Spinal cord (tissue), 9 donors: ENCODE measurements at regions not wholly inside any gene's neighbourhood (a gene's known extent, or its start where the extent isn't known, plus 50 kb on each side); places are given as distances from the start of the nearest gene placed in this dataset.

Experiments used
- DNase-seq, 6 donors: peaks; one replicate each; pipeline versions ENCODE4 v3.0.0 to v3.0.0-alpha.2; 2013 to 2015; ENCODE audit warnings: low spot score in 6 of 6, low read depth in 4 of 6
- H3K27ac ChIP-seq: one replicate; pipeline ENCODE4 v1.5.1; 2013; ENCODE audit warnings: low read depth, low read length, control low read depth
- H3K27me3 ChIP-seq: one replicate; pipeline ENCODE4 v1.6.1; 2013; ENCODE audit warnings: low read length; ENCODE audit not compliant: control insufficient read depth, insufficient read depth
- H3K36me3 ChIP-seq: one replicate; pipeline ENCODE4 v1.6.1; 2013; ENCODE audit warnings: low read length; ENCODE audit not compliant: control insufficient read depth, insufficient read depth
- H3K4me1 ChIP-seq: one replicate; pipeline ENCODE4 v1.6.1; 2013; ENCODE audit warnings: low read length; ENCODE audit not compliant: control insufficient read depth, insufficient read depth
- H3K4me3 ChIP-seq: one replicate; pipeline ENCODE4 v1.5.1; 2013; ENCODE audit warnings: low read depth, low read length, control low read depth
- H3K9me3 ChIP-seq: one replicate; pipeline ENCODE4 v1.6.1; 2013; ENCODE audit warnings: low read length; ENCODE audit not compliant: control insufficient read depth, insufficient read depth
- WGBS: methylation state at CpG from one replicate; pipeline ENCODE4 v1.1.5; 2013; ENCODE audit warnings: missing lambda C conversion rate; ENCODE audit not compliant: insufficient coverage; 5-methylcytosine and 5-hydroxymethylcytosine counted together
- donor health status: healthy.

DNA sequence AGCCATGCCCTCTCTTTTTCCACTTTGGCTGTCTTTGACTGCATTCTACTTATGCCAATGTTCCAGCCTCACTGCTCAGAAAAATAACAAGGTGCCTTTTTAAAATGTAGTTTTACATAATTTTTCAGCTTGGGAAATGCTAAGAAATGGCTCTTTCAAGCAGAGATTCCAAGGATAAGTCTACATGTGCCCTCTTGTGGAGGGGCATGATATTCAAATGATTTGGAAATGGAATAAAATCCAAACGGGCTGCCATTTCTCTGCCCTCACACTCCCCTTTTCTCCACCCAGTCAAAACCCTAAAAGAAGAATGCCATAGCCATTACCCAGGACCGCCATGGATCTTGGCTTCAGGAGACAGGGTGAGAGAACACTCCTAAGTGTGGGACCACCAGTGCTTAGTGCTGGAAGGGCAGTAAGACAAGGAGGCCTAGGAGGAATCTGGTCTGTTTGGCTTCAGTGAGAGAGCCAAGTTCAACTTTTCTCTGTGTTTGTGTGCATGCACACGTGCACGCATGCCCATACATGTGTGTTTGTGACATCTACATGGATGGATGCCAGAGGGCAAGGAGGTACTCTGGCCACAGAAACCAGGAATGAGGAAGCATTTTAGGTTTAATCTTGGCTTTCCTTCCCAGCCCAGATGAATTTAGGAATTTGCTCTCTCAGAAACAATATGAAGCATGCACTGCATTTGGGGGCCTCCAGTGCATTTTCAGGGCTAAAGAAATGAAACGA lies 174.0 kb upstream of the SLC14A2 start:
- no peaks in the 10 kb centered on the region for H3K27me3 ChIP-seq
- DNase-seq = no peak
- H3K9me3 ChIP-seq = no peaks in the 10 kb centered on the region
- no peak overlapping the region for H3K4me3 ChIP-seq
- H3K36me3 ChIP-seq = no peaks in the 10 kb centered on the region
- H3K4me1 ChIP-seq = no peaks in the 10 kb centered on the region
- no peak overlapping the region for H3K27ac ChIP-seq
- WGBS = 100% methylated on average over 4 of the region's 5 CpGs

DNA sequence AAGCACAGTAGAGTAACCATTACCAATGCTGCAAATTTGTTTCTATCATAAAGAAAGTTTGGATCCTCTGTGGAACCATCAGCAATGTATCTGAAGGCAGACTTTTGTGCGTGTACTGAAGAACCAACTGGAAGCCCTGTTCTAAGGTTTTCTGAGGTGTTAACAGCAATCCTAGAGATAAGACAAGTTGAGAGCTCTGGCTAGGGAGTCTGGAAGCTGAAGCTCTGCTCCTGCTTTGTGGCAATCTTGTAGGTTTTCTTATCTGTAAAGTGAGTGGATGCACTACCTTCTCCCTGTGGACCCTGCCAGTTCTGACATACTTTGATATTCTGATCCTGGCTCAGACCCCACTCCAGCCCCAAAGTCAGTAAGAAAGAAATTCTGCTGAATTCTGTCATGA lies 171.2 kb upstream of the SLC14A2 start:
- H3K36me3 ChIP-seq = no peaks in the 10 kb centered on the region

DNA sequence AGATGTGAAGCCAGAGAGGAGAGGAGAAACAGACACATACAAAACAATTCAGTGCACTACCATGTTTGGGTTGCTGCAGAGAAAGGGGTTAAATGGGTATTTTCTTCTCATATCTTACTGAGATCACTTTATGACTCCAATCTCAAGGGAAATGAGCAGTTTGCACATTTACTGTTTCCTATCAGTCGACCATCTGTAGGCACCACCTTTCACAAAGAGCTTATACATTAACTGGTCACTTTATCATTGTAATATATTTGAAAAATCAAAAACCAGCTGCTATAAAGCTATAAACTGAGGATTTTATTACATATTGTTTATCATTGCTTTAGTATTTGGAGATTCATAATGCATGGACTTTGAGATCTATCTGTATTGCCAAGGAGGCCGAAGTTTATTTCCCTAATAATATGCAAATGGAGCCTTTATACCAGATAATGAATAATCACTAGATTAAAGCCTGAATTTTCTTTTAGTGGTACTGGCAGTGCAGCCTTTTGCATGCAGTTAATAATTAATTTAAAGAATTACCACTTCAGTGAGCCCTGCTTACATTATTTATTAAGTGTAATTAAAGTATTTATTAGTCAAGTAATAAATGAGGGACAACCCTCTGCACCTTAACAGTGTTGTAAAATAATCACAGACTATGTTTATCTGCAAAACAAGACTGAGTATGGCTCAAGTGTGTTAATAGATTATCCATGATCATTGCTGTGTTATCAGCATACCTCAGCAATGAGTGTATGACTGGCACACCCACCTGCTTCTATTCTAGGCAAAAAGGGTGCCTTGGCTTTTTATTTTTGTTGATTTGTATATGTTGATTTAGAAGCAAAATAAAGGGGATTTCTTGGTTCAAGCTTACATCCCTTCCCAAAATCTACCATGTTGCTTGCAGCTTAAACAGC lies 167.7 kb upstream of the SLC14A2 start:
- DNase-seq = peak in 1 of 6 donors; percentile 58
- H3K27me3 ChIP-seq = no peaks in the 10 kb centered on the region
- H3K27ac ChIP-seq = no peak overlapping the region
- H3K36me3 ChIP-seq = no peaks in the 10 kb centered on the region
- no peaks in the 10 kb centered on the region for H3K9me3 ChIP-seq
- no peak overlapping the region for H3K4me3 ChIP-seq
- WGBS = no CpG with 5 or more reads among the region's 2 CpGs
- peaks cover 8% of the 10 kb centered on the region for H3K4me1 ChIP-seq

More for the DNA sequence above, 171.2 kb upstream of the SLC14A2 start:
- peaks cover 3% of the 10 kb centered on the region for H3K4me1 ChIP-seq
- WGBS = 100% methylated on average over 1 of the region's 1 CpG
- H3K4me3 ChIP-seq = no peak overlapping the region
- H3K27me3 ChIP-seq = no peaks in the 10 kb centered on the region
- no peaks in the 10 kb centered on the region for H3K9me3 ChIP-seq
- no peak for DNase-seq
- H3K27ac ChIP-seq = no peak overlapping the region

DNA sequence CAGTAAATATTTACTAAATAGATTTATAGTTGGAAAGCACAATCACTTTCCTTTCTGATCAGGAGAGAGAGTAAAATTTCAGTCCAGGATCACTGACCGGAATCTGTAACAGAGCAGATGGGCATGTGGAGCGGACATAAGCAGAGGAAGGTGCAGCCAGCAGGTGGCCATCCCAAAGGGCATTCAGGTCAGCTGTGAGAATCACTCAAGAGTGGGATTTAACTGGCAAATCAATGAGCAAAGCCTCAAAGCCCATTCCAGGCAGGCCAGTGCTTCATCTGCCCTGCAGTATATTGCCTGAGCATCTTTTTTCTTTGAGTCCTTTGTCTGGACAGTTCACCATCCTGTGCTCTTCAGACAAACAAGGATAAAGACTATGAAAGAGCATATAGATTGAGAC lies 166.4 kb upstream of the SLC14A2 start:
- Histone ChIP-seq H3K27me3 (no peaks in the 10 kb centered on the region), H3K4me3 (no peak overlapping the region), H3K36me3 (no peaks in the 10 kb centered on the region), H3K4me1 (peaks cover 8% of the 10 kb centered on the region), H3K9me3 (no peaks in the 10 kb centered on the region), H3K27ac (peak overlapping the region; percentile 48)
- no peak for DNase-seq
- 80% methylated on average over 2 of the region's 2 CpGs for WGBS

DNA sequence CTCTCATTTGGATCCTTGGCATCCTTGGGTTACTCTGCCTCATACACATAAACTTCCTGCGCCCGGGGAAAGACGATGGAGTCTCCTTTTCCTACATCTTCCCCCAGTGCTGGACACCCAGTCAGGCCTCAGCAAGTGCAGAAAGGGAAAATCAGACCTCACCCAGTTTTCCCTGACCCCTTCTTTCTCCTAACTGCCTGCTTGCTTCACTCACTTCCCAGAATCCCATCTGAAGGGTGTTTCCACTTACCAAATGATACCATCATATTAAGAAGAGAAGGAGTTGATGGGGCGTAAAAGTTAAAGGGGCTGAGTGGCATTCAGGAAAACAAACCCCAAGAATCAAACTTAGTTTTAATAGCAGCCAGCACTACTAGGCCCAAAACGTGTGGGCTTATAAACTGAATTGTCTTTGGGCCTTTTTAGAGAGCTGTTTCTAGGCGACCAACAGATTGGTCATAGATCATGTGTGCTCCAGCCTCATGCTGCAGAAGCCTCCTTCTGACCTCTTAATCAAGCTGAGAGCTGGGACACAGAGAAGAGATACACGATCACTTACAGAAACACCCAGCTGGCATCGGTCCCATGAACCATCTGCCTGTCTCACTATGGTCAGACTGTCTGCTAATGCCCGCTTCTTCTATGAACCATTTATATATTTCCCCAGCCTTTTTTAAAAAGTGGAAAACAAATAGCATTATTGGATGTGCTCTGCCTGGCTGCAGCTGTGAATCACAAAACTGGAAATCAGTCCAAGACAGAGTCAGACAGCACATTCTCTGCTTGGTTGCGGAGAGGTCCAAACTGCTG lies 165.7 kb upstream of the SLC14A2 start:
- no peaks in the 10 kb centered on the region for H3K9me3 ChIP-seq
- DNase-seq = peak in 4 of 6 donors; percentile 47 to 88 (median 74)
- no peaks in the 10 kb centered on the region for H3K27me3 ChIP-seq
- 52% methylated on average over 6 of the region's 10 CpGs for WGBS
- H3K4me1 ChIP-seq = peaks cover 8% of the 10 kb centered on the region
- no peaks in the 10 kb centered on the region for H3K36me3 ChIP-seq
- no peak overlapping the region for H3K4me3 ChIP-seq
- peak overlapping the region; percentile 48 for H3K27ac ChIP-seq

DNA sequence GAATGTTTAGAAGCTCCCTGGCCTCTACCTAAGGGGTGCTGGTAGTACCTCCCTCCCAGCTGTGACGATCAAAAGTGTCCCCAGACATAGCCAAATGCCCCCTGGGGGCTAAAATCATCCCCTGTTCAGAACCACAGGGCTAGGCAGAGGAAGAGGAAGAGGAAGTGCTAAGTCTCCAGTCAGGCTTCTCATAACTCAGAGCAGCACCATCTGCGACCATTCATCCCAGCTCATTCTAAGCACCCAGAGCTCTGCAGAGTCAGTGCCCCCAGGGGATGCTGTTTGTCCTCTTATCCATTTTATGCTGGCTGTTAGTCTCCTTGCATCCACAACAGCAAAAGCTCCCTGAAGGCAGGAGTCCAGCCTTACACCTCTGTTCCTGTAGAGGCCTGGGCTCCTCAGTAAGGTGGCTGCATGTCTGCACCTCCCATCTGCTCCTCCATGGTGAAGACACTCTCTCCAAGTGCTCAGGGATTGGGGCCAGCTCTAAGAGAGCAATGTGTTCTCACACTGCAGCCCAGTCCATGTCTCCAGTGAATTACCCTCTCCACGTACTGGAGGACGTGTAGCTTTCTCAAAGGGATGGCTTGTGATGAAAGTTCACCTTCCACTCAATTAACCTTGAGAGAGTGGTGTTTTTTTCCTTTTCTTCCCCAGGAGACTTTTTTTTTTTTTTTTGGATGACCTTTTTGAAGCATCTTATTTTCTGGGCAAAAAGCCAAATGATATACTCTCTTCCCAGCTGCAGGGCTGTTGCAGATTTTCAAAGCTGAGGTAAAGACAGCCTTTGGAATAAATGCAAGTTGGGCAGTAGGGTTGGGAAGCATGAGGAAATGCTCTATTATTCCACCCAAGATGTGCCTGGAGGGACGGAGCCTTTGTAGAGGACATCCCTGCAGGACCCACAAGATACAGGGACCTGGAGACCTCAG lies 158.9 kb upstream of the SLC14A2 start:
- WGBS = 91% methylated on average over 1 of the region's 5 CpGs
- Histone ChIP-seq H3K27ac (no peak overlapping the region), H3K4me1 (peaks cover 16% of the 10 kb centered on the region), H3K36me3 (no peaks in the 10 kb centered on the region), H3K4me3 (no peak overlapping the region), H3K27me3 (no peaks in the 10 kb centered on the region), H3K9me3 (no peaks in the 10 kb centered on the region)
- peak in 2 of 6 donors; percentile 39 to 52 for DNase-seq

DNA sequence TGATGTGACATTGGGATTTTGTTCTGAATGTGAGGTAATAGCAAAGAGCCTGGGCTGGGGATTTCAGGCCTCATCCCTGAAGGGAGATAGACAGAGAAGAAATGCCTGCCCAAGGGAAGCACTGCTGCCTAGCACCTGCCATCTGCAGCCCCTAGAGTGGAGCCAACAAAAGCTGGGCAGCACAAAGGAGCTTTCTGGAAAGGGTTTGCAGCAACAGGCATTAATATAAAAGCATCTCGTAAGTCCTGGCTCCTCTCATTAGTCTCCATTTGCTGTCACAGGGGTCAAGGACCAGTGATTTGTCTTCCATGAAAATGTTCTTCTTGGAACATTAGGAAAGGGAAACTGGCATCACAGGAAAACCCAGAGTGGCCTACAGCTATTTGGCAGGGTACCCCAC lies 157.2 kb upstream of the SLC14A2 start:
- WGBS = no CpG with 5 or more reads among the region's 1 CpG
- no peaks in the 10 kb centered on the region for H3K27me3 ChIP-seq
- peak in 5 of 6 donors; percentile 52 to 87 (median 59) for DNase-seq

DNA sequence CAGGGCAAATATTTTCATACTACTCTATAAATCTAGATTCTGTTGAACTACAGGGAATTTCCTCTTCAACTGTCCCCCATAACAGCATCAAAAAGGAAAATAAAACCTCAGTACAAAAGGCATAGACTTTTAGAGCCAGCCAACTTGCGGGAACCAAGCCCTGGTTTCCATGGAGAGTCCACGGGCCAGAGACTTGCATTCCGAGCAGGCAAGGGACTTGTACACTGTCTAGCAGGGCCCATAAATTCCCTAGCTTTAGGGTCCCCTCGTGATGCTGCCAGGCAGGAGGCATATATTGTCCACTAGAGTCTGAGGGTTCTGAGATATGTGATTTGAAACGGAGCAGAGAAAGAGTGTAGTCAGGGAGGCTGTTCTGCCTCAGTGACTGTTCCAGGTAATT lies 153.1 kb upstream of the SLC14A2 start:
- DNase-seq = peak in 4 of 6 donors; percentile 49 to 81 (median 65)
- Histone ChIP-seq H3K4me1 (peaks cover 27% of the 10 kb centered on the region), H3K27me3 (no peaks in the 10 kb centered on the region), H3K36me3 (no peaks in the 10 kb centered on the region), H3K9me3 (no peaks in the 10 kb centered on the region), H3K4me3 (no peak overlapping the region), H3K27ac (no peak overlapping the region)
- WGBS = 20% methylated on average over 5 of the region's 5 CpGs

More for the DNA sequence above, 157.2 kb upstream of the SLC14A2 start:
- no peaks in the 10 kb centered on the region for H3K9me3 ChIP-seq
- H3K27ac ChIP-seq = peak overlapping the region; percentile 25
- peaks cover 16% of the 10 kb centered on the region for H3K4me1 ChIP-seq
- H3K4me3 ChIP-seq = no peak overlapping the region
- no peaks in the 10 kb centered on the region for H3K36me3 ChIP-seq
